OCI-LY7 (cell line): ENCODE measurements at regions not wholly inside any gene's neighbourhood (a gene's known extent, or its start where the extent isn't known, plus 50 kb on each side); places are given as distances from the start of the nearest gene placed in this dataset.

Source experiments
- CTCF ChIP-seq: fragments of 200-600 bp; sonication (generic); conservative IDR thresholded peaks from 2 replicates; pipeline ENCODE4 v1.5.1; 2014; ENCODE audit warnings: mild to moderate bottlenecking, antibody characterized with exemption, low read length, moderate library complexity, mixed read lengths
- EZH2phosphoT487 ChIP-seq: fragments of 200-600 bp; sonication (generic); IDR thresholded peaks from 2 replicates; pipeline ENCODE4 v1.6.1; 2018; ENCODE audit warnings: low read depth, borderline replicate concordance, mild to moderate bottlenecking, mixed run types, antibody characterized with exemption, low read length, moderate library complexity, mixed read lengths

GRCh38 chr6:40181367-40181766, 247.1 kb upstream of the MOCS1 start:
- TF ChIP-seq CTCF (no peak), EZH2phosphoT487 (no peak)
